ENCODE measurements at regions not wholly inside any gene's neighbourhood (a gene's known extent, or its start where the extent isn't known, plus 50 kb on each side); places are given as distances from the start of the nearest gene placed in this dataset.

- Histone ChIP-seq H2AFZ (ENCODE audit: low read length) (no peak overlapping the region), H3K4me1 (ENCODE audit: insufficient read depth, low read length) (peaks cover 24% of the 10 kb centered on the region), H3K4me3 (ENCODE audit: low read length) (no peak overlapping the region), H3K27me3 (ENCODE audit: low read length) (no peaks in the 10 kb centered on the region), H3K9me3 (ENCODE audit: low read length) (no peaks in the 10 kb centered on the region), H3K27ac (ENCODE audit: low read length) (no peak overlapping the region), H3K9ac (ENCODE audit: low read length) (no peak overlapping the region), H3K9me2 (replicated peaks; ENCODE audit: low read length) (no peaks in the 10 kb centered on the region), H4K20me1 (ENCODE audit: low read length) (no peaks in the 10 kb centered on the region), H3K36me3 (ENCODE audit: low read depth, low read length) (no peaks in the 10 kb centered on the region), H3K79me2 (ENCODE audit: low read length) (no peaks in the 10 kb centered on the region), H3F3A (ENCODE audit: low read length, unreplicated experiment) (no peaks in the 10 kb centered on the region), H3K4me2 (ENCODE audit: low read length) (no peak overlapping the region)
- POLR2A ChIA-PET (ENCODE audit: unreplicated experiment) = no interaction called here
- no peak for ATAC-seq
- no peak for DNase-seq
- BruUV-seq (replicated peaks) = no TSS peak
- CTCF ChIA-PET = no interaction called here
- intact Hi-C loops (cut with micrococcal nuclease) = loop anchor here (5.0 to 10.0 kb wide), 2 partner anchors 265 to 303 kb away; no protein-coding TSS in a partner anchor
- TF ChIP-seq EZH2 (IDR thresholded peaks at IDR 0.05; ENCODE audit: low read length, unreplicated experiment) = no peak
Measured at GRCh38 chr7:131949659-131950058, 393.2 kb upstream of the PODXL start.

- POLR2A ChIA-PET (ENCODE audit: unreplicated experiment) = no interaction called here
- Histone ChIP-seq H3K9ac (ENCODE audit: low read length) (no peak overlapping the region), H3K4me3 (ENCODE audit: low read length) (no peak overlapping the region), H3K4me2 (ENCODE audit: low read length) (peak overlapping the region; percentile 12), H3K79me2 (ENCODE audit: low read length) (no peaks in the 10 kb centered on the region), H3F3A (ENCODE audit: low read length, unreplicated experiment) (no peaks in the 10 kb centered on the region), H2AFZ (ENCODE audit: low read length) (no peak overlapping the region), H3K27me3 (ENCODE audit: low read length) (no peaks in the 10 kb centered on the region; the same call in 1 of the 2 replicates), H4K20me1 (ENCODE audit: low read length) (no peaks in the 10 kb centered on the region), H3K4me1 (ENCODE audit: insufficient read depth, low read length) (peaks cover 24% of the 10 kb centered on the region), H3K9me2 (replicated peaks; ENCODE audit: low read length) (no peaks in the 10 kb centered on the region), H3K9me3 (ENCODE audit: low read length) (no peaks in the 10 kb centered on the region), H3K27ac (ENCODE audit: low read length) (no peak overlapping the region), H3K36me3 (ENCODE audit: low read depth, low read length) (no peaks in the 10 kb centered on the region)
- no TSS peak for BruUV-seq (replicated peaks)
- intact Hi-C loops (cut with micrococcal nuclease) = loop anchor here (1.0 to 10.0 kb wide), 3 partner anchors 264 to 632 kb away; no protein-coding TSS in a partner anchor
- peak; percentile 71 for DNase-seq
- peak; percentile 79 for ATAC-seq
- CTCF ChIA-PET = no interaction called here
- TF ChIP-seq EZH2 (IDR thresholded peaks at IDR 0.05; ENCODE audit: low read length, unreplicated experiment) = no peak
- TF ChIP-seq EZH2phosphoT487 (IDR thresholded peaks at IDR 0.05; ENCODE audit: borderline replicate concordance, low read length) = no peak
- no peak for TF ChIP-seq CTCF (conservative IDR thresholded peaks at IDR 0.05; ENCODE audit: low read depth, low read length)
Measured at GRCh38 chr7:131948434-131949053, 392.1 kb upstream of the PODXL start.

- H3K9me3 ChIP-seq (ENCODE audit: low read length) = no peaks in the 10 kb centered on the region
- H3K27ac ChIP-seq (ENCODE audit: low read length) = no peak overlapping the region
- H3K27me3 ChIP-seq (ENCODE audit: low read length) = no peaks in the 10 kb centered on the region; the same call in 1 of the 2 replicates
- DNase-seq (no peak), ATAC-seq (no peak)
- no peaks in the 10 kb centered on the region for H3K36me3 ChIP-seq (ENCODE audit: low read depth, low read length)
- no peak overlapping the region for H3K9ac ChIP-seq (ENCODE audit: low read length)
- ChIA-PET POLR2A (ENCODE audit: unreplicated experiment) (no interaction called here), CTCF (no interaction called here)
- H3K79me2 ChIP-seq (ENCODE audit: low read length) = no peaks in the 10 kb centered on the region
- no peak overlapping the region for H3K4me3 ChIP-seq (ENCODE audit: low read length)
- peaks cover 24% of the 10 kb centered on the region for H3K4me1 ChIP-seq (ENCODE audit: insufficient read depth, low read length)
- TF ChIP-seq EZH2phosphoT487 (IDR thresholded peaks at IDR 0.05; ENCODE audit: borderline replicate concordance, low read length) = no peak
- TF ChIP-seq EZH2 (IDR thresholded peaks at IDR 0.05; ENCODE audit: low read length, unreplicated experiment) = no peak
- no peak for TF ChIP-seq CTCF (conservative IDR thresholded peaks at IDR 0.05; ENCODE audit: low read depth, low read length)
- no peaks in the 10 kb centered on the region for H3F3A ChIP-seq (ENCODE audit: low read length, unreplicated experiment)
- H4K20me1 ChIP-seq (ENCODE audit: low read length) = no peaks in the 10 kb centered on the region
- no TSS peak for BruUV-seq (replicated peaks)
- no peak overlapping the region for H3K4me2 ChIP-seq (ENCODE audit: low read length)
- no peak overlapping the region for H2AFZ ChIP-seq (ENCODE audit: low read length)
- no peaks in the 10 kb centered on the region for H3K9me2 ChIP-seq (replicated peaks; ENCODE audit: low read length)
- intact Hi-C loops (cut with micrococcal nuclease) = loop anchor here (1.0 to 10.0 kb wide), 4 partner anchors 263 to 633 kb away; no protein-coding TSS in a partner anchor
Measured at GRCh38 chr7:131947661-131948060, 391.2 kb upstream of the PODXL start.
